Fibroblast of lung (primary cell): ENCODE measurements at regions not wholly inside any gene's neighbourhood (a gene's known extent, or its start where the extent isn't known, plus 50 kb on each side); places are given as distances from the start of the nearest gene placed in this dataset.
"Not testable (repeated sequence)": the region's sequence is repeated elsewhere in the genome, so short reads cannot be mapped to it uniquely, and the experiment has no call there.

Experiments
- DNase-seq, 2 donors: peaks; one replicate each; pipeline versions ENCODE4 v3.0.0 to v3.0.0-alpha.2; 2010; ENCODE audit warnings: low read depth in 2 of 2
- H2AFZ ChIP-seq: 2 replicates; pipeline ENCODE4 v1.5.1; 2012; ENCODE audit warnings: low read length, control low read depth, inconsistent platforms
- H3K27ac ChIP-seq: 2 replicates; pipeline ENCODE4 v1.5.1; 2011; ENCODE audit warnings: low read length, control low read depth; ENCODE audit not compliant: insufficient read depth
- H3K27me3 ChIP-seq: 2 replicates; pipeline ENCODE4 v1.5.1; 2011; ENCODE audit warnings: mild to moderate bottlenecking, low read length; ENCODE audit not compliant: control insufficient read depth, insufficient read depth
- H3K36me3 ChIP-seq: 2 replicates; pipeline ENCODE4 v1.5.1; 2011; ENCODE audit warnings: low read length; ENCODE audit not compliant: control insufficient read depth, insufficient read depth
- H3K4me1 ChIP-seq: 2 replicates; pipeline ENCODE4 v1.5.1; 2011; ENCODE audit warnings: low read length; ENCODE audit not compliant: control insufficient read depth, insufficient read depth; ENCODE audit errors: extremely low read depth
- H3K4me2 ChIP-seq: 2 replicates; pipeline ENCODE4 v1.5.1; 2011; ENCODE audit warnings: low read length, control low read depth; ENCODE audit not compliant: insufficient read depth; ENCODE audit errors: extremely low read depth
- H3K4me3 ChIP-seq, 4 experiments: fragments of 200-600 bp in 1 of 4; sonication (generic) in 1 of 4; replicated peaks in 1 of 4; 2 replicates each; pipeline ENCODE4 v1.5.1; 2011 to 2016; ENCODE audit warnings: low read length in 4 of 4, low read depth in 3 of 4, mild to moderate bottlenecking in 3 of 4, control low read depth in 2 of 4, inconsistent platforms in 1 of 4, mixed read lengths in 1 of 4; ENCODE audit not compliant: insufficient read depth in 1 of 4; ENCODE audit errors: control extremely low read depth in 1 of 4
- H3K79me2 ChIP-seq: 2 replicates; pipeline ENCODE4 v1.5.1; 2012; ENCODE audit warnings: mild to moderate bottlenecking, low read length, inconsistent platforms; ENCODE audit not compliant: control insufficient read depth, insufficient read depth
- H3K9ac ChIP-seq: 2 replicates; pipeline ENCODE4 v1.5.1; 2011; ENCODE audit warnings: mild to moderate bottlenecking, low read length, control low read depth; ENCODE audit not compliant: insufficient read depth
- H3K9me3 ChIP-seq: 2 replicates; pipeline ENCODE4 v1.5.1; 2012; ENCODE audit warnings: low read depth, low read length; ENCODE audit not compliant: control insufficient read depth, insufficient read depth
- H4K20me1 ChIP-seq: 2 replicates; pipeline ENCODE4 v1.5.1; 2011; ENCODE audit warnings: low read length; ENCODE audit not compliant: control insufficient read depth, insufficient read depth; ENCODE audit errors: extremely low read depth
- TF ChIP-seq, protein P1 (sequence below), 2 donors: IDR thresholded peaks in 1 of 2; conservative IDR thresholded peaks in 1 of 2; 1 replicate in 1 of 2; 2 replicates in 1 of 2; pipeline ENCODE4 v1.5.1; 2011 to 2012; ENCODE audit warnings: low read length in 2 of 2, control low read depth in 1 of 2, inconsistent platforms in 1 of 2, low read depth in 1 of 2, mild to moderate bottlenecking in 1 of 2

DNA sequence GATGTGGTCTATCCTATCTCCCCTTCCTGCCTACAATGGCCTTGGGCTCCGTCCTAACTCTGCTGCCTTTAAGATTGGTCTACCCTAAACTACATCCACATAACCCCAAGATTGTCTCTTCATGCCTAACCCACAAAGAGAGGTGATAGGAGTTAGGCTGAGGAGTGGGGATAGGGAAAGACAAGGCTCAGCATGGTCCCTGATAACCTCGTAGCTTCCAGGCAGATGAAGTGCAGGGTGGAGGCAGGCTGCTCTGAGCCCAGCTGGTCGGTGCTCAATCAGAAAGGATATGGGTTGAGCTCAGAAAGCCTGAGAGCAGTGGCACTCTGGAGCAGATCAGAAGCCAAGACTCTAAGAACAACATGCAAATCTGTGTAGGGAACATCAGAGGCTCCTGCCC lies 87.1 kb upstream of the KIF2A start:
- H4K20me1 ChIP-seq, H3K4me2 ChIP-seq, H3K9ac ChIP-seq, H2AFZ ChIP-seq, H3K4me3 ChIP-seq, H3K79me2 ChIP-seq, H3K27me3 ChIP-seq, H3K9me3 ChIP-seq, H3K36me3 ChIP-seq, H3K4me1 ChIP-seq, H3K27ac ChIP-seq, DNase-seq: not testable (repeated sequence)

DNA sequence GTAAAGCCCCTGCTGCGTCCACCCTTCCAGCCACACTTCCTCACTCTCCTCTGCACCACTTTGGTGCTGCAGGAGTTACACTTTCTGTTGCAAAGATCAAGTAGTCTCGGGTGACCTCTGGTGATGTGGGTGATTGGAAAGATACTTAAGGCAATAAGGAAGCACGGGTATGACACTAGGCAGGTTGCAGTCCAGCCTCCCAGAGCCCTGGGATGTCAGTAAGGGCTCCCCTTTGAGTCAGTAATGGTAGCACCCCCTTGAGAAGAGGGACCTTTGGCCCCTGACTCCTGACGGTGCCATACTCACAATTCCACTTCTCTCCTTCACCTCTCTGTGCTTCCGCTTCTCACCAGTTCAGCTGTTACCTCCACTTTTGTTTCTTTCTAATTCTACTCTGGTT lies 84.1 kb upstream of the KIF2A start:
- H3K36me3 ChIP-seq, H3K27me3 ChIP-seq, H3K27ac ChIP-seq, H3K79me2 ChIP-seq, H3K4me1 ChIP-seq, H3K4me2 ChIP-seq, H3K9ac ChIP-seq, H2AFZ ChIP-seq, DNase-seq, H3K4me3 ChIP-seq, H4K20me1 ChIP-seq, H3K9me3 ChIP-seq: not testable (repeated sequence)

DNA sequence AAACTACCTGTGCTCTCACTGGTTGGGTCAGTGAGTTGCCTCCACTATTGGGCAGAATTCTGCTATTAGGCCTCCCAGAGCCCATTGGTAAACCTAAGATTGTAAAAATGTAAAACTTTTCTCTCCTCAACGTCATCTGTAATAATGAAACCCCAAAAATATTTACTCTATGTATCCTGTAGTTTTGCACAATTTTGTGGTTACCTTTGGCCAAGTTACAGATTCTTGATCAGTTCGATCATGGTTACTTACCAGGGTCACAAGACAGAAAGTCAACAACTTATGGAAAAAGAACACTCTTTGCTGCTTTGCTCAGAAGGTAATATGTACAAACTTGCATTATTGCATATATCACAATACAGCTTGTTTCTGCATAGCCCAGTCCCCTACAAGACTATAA lies 83.7 kb upstream of the KIF2A start:
- peak; percentile 38 to 57 for DNase-seq
- not testable (repeated sequence) for H3K79me2 ChIP-seq, H4K20me1 ChIP-seq, H3K27me3 ChIP-seq, H3K4me1 ChIP-seq, H3K27ac ChIP-seq, H3K9ac ChIP-seq, H3K36me3 ChIP-seq, H2AFZ ChIP-seq, H3K9me3 ChIP-seq, H3K4me2 ChIP-seq, H3K4me3 ChIP-seq

DNA sequence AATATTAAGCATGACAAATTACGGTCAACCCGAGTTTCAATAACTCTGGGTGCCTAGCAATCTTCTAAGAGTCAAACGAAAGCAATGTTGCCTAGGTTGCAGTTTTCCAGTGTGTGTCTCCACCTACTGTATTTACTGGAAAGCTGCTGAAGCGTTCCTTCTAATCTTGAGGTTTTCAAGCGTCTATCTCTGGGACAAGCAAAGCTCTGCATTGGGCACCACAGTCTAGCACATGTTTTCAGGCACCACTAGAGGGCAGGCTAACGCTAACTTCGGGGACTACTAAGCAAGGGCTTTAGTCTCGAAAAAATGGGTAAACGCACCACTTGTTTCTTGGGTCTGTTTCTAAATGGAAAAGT lies 82.7 kb upstream of the KIF2A start:
- not testable (repeated sequence) for H3K9ac ChIP-seq, H3K9me3 ChIP-seq, H3K27me3 ChIP-seq, DNase-seq, H2AFZ ChIP-seq, H3K27ac ChIP-seq, H4K20me1 ChIP-seq, H3K4me1 ChIP-seq, H3K79me2 ChIP-seq, H3K36me3 ChIP-seq, H3K4me2 ChIP-seq
- TF ChIP-seq, protein P1, sequence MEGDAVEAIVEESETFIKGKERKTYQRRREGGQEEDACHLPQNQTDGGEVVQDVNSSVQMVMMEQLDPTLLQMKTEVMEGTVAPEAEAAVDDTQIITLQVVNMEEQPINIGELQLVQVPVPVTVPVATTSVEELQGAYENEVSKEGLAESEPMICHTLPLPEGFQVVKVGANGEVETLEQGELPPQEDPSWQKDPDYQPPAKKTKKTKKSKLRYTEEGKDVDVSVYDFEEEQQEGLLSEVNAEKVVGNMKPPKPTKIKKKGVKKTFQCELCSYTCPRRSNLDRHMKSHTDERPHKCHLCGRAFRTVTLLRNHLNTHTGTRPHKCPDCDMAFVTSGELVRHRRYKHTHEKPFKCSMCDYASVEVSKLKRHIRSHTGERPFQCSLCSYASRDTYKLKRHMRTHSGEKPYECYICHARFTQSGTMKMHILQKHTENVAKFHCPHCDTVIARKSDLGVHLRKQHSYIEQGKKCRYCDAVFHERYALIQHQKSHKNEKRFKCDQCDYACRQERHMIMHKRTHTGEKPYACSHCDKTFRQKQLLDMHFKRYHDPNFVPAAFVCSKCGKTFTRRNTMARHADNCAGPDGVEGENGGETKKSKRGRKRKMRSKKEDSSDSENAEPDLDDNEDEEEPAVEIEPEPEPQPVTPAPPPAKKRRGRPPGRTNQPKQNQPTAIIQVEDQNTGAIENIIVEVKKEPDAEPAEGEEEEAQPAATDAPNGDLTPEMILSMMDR (conservative IDR thresholded peaks at IDR 0.05 in 1 of 2, IDR thresholded peaks at IDR 0.05 in 1 of 2; ENCODE audit: low read depth in 1 of 2, low read length in 2 of 2): peak; percentile 23 to 33
- peak overlapping the region in 1 of 4 experiments; percentile 35 for H3K4me3 ChIP-seq
